ENCODE measurements at regions not wholly inside any gene's neighbourhood (a gene's known extent, or its start where the extent isn't known, plus 50 kb on each side); places are given as distances from the start of the nearest gene placed in this dataset.

DNA sequence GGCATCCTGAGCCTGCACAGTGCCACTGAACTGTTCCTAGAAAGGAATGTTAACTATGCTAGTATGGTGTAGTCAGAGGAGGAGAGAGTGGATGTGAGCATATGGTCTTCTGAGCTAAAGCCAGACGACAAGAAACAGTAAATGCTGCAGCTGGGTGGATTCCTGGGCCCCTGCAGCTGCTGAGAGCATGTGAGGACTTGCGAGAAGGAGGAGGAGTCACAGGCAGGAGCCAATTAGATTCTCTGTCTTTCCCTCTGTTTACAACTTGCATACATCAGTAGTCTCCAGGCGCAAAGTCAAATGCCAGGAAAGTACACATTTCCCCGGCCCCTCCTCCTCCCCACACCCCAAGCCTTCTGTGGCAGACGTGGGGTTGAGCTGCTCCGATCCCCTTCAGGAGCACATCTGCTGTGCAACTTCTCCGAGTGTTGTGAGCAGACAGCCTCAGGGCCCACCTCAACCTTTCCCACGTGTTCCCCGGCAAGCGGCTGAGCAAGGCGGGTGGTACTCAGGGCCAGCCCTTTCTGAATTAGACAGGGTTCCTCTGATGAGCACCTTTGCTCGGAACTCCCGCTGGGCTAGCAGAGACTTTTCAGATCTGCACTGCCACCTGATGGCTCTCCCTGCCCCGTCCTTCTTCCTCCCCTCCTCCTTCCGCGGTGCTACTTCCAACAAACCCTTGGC, 108.7 kb upstream of the ATP6AP2 start:
- POLR2A ChIA-PET: interaction anchor here (0.7 to 1.9 kb wide), 2 partner anchors 295 to 375 kb away, joined by 3 to 5 read pairs; no protein-coding TSS in a partner anchor
- H3K4me3 Mint-ChIP-seq: peak overlapping the region; percentile 17
- intact Hi-C loops (cut with micrococcal nuclease): loop anchor here (1.0 to 10.0 kb wide), 5 partner anchors 465 to 1717 kb away; no protein-coding TSS in a partner anchor

DNA sequence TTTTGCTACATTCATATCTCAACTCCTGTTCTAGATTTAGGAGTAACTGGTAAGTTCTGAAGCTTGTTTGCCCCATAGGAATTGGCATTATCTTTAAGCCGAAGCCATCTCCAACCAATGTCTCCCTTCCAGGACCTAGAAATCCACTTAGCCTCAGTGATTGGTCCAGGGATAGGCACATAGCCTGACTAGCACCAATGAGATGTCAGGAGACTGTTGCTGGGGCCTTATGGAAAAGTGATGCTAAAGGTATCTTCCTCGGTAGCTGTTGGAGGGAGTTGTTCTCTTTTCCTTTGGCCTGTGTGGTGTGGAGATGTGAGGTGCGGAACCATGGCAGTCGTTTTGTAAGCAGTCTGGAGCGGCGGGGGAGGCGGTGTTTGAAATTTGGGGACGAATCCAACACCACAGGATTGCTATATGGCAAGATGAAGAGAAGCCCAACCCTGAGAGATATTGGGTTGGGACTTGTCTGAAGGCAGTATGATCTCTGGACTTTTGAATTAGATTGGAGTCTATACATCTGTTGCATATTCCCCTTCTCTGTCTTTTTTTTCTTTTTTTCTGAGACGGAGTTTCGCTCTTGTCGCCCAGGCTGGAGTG, 109.8 kb upstream of the ATP6AP2 start:
- ChIA-PET CTCF (no interaction called here), POLR2A (interaction anchor here (1.9 kb wide), 1 partner anchor 294 kb away, joined by 5 read pairs; no protein-coding TSS in a partner anchor)
- Mint-ChIP-seq H3K27ac (no peak overlapping the region), H3K36me3 (ENCODE audit: low read depth) (no peaks in the 10 kb centered on the region), H3K27me3 (peaks cover 17% of the 10 kb centered on the region), H3K9me3 (no peaks in the 10 kb centered on the region), H3K4me3 (no peak overlapping the region), H3K4me1 (peaks cover 17% of the 10 kb centered on the region)
- intact Hi-C loops (cut with micrococcal nuclease): loop anchor here (5.0 to 10.0 kb wide), 3 partner anchors 464 to 1716 kb away; no protein-coding TSS in a partner anchor
- TF ChIP-seq, protein P1, sequence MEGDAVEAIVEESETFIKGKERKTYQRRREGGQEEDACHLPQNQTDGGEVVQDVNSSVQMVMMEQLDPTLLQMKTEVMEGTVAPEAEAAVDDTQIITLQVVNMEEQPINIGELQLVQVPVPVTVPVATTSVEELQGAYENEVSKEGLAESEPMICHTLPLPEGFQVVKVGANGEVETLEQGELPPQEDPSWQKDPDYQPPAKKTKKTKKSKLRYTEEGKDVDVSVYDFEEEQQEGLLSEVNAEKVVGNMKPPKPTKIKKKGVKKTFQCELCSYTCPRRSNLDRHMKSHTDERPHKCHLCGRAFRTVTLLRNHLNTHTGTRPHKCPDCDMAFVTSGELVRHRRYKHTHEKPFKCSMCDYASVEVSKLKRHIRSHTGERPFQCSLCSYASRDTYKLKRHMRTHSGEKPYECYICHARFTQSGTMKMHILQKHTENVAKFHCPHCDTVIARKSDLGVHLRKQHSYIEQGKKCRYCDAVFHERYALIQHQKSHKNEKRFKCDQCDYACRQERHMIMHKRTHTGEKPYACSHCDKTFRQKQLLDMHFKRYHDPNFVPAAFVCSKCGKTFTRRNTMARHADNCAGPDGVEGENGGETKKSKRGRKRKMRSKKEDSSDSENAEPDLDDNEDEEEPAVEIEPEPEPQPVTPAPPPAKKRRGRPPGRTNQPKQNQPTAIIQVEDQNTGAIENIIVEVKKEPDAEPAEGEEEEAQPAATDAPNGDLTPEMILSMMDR (IDR thresholded peaks at IDR 0.05): no peak
- ATAC-seq (ENCODE audit: low read depth) (no peak), DNase-seq (no peak)

More for the DNA sequence above, 108.7 kb upstream of the ATP6AP2 start:
- peak; percentile 51 for ATAC-seq (ENCODE audit: low read depth)
- Mint-ChIP-seq H3K36me3 (ENCODE audit: low read depth) (no peaks in the 10 kb centered on the region), H3K9me3 (no peaks in the 10 kb centered on the region), H3K4me1 (peaks cover 17% of the 10 kb centered on the region), H3K27ac (no peak overlapping the region), H3K27me3 (peaks cover 17% of the 10 kb centered on the region)
- TF ChIP-seq, protein P1 (IDR thresholded peaks at IDR 0.05): no peak
- peak; percentile 16 for DNase-seq
- CTCF ChIA-PET: no interaction called here

GRCh38 chrX:40469316-40469715, 111.5 kb upstream of the ATP6AP2 start:
- Mint-ChIP-seq H3K4me3 (no peak overlapping the region), H3K36me3 (ENCODE audit: low read depth) (no peaks in the 10 kb centered on the region), H3K4me1 (peaks cover 23% of the 10 kb centered on the region), H3K27ac (no peak overlapping the region), H3K9me3 (no peaks in the 10 kb centered on the region), H3K27me3 (peaks cover 16% of the 10 kb centered on the region)
- TF ChIP-seq, protein P1 (IDR thresholded peaks at IDR 0.05): no peak
- ChIA-PET CTCF (interaction anchor here (1.7 kb wide), 1 partner anchor 738 kb away, joined by 8 read pairs; no protein-coding TSS in a partner anchor), POLR2A (no interaction called here)
- ATAC-seq (ENCODE audit: low read depth) (no peak), DNase-seq (no peak)
- intact Hi-C loops (cut with micrococcal nuclease): loop anchor here (5.0 kb wide), 2 partner anchors 297 to 817 kb away; no protein-coding TSS in a partner anchor

- ChIA-PET POLR2A (interaction anchor here (2.4 kb wide), 1 partner anchor 292 kb away, joined by 13 read pairs; no protein-coding TSS in a partner anchor), CTCF (interaction anchor here (1.1 to 1.7 kb wide), 4 partner anchors 291 to 816 kb away, joined by 3 to 8 read pairs (median 4); no protein-coding TSS in a partner anchor)
- TF ChIP-seq, protein P1 (IDR thresholded peaks at IDR 0.05): no peak
- H3K4me1 Mint-ChIP-seq: peaks cover 23% of the 10 kb centered on the region
- intact Hi-C loops (cut with micrococcal nuclease): loop anchor here (1.0 to 5.0 kb wide), 3 partner anchors 296 to 816 kb away; no protein-coding TSS in a partner anchor
- no peaks in the 10 kb centered on the region for H3K9me3 Mint-ChIP-seq
- ATAC-seq (ENCODE audit: low read depth) (peak; percentile 66), DNase-seq (no peak)
- no peak overlapping the region for H3K4me3 Mint-ChIP-seq
- peaks cover 12% of the 10 kb centered on the region for H3K27me3 Mint-ChIP-seq
- H3K27ac Mint-ChIP-seq: no peak overlapping the region
- H3K36me3 Mint-ChIP-seq (ENCODE audit: low read depth): no peaks in the 10 kb centered on the region
Measured at GRCh38 chrX:40468033-40468846, 112.5 kb upstream of the ATP6AP2 start.

All from activated B cell treated with CpG ODN at 0.5 μM for 24 hours (primary cell).